Thoracic aorta (tissue), 2 donors: ENCODE measurements at regions not wholly inside any gene's neighbourhood (a gene's known extent, or its start where the extent isn't known, plus 50 kb on each side); places are given as distances from the start of the nearest gene placed in this dataset.
"Not testable (repeated sequence)": the region's sequence is repeated elsewhere in the genome, so short reads cannot be mapped to it uniquely, and the experiment has no call there.

Experiments used
- ATAC-seq: fragments of 150-250 bp; one replicate; pipeline ENCODE4 v1.8.0; 2017; ENCODE audit warnings: low read depth; ENCODE audit not compliant: insufficient number of reproducible peaks, low FRiP score
- DNase-seq: peaks from one replicate; pipeline ENCODE4 v3.0.0-alpha.2; 2020; ENCODE audit warnings: low spot score
- H3K27ac ChIP-seq, 2 donors: fragments of 200-600 bp; sonication (generic); 1 replicate in 1 of 2; 2 replicates in 1 of 2; pipeline ENCODE4 v1.5.1; 2016; ENCODE audit warnings: mild to moderate bottlenecking in 2 of 2, moderate library complexity in 2 of 2
- H3K27me3 ChIP-seq: fragments of 200-600 bp; sonication (generic); replicated peaks from 2 replicates; pipeline ENCODE4 v1.6.0; 2016; ENCODE audit warnings: mild to moderate bottlenecking; ENCODE audit not compliant: insufficient read depth
- H3K36me3 ChIP-seq: fragments of 200-600 bp; sonication (generic); one replicate; pipeline ENCODE4 v1.5.1; 2016
- H3K4me1 ChIP-seq, 2 donors: fragments of 200-600 bp; sonication (generic); 1 replicate in 1 of 2; 2 replicates in 1 of 2; pipeline versions ENCODE4 v1.5.1 to v1.6.0; 2016; ENCODE audit warnings: low read depth in 2 of 2, mild to moderate bottlenecking in 1 of 2; ENCODE audit not compliant: control insufficient read depth in 1 of 2
- H3K4me3 ChIP-seq: fragments of 200-600 bp; sonication (generic); 2 replicates; pipeline ENCODE4 v1.5.1; 2016; ENCODE audit warnings: mild to moderate bottlenecking
- H3K9me3 ChIP-seq: fragments of 200-600 bp; sonication (generic); 2 replicates; pipeline ENCODE4 v1.5.1; 2016
- CTCF ChIP-seq: fragments of 200-600 bp; sonication (generic); IDR thresholded peaks from one replicate; pipeline ENCODE4 v1.5.1; 2019; ENCODE audit warnings: antibody characterized with exemption

DNA sequence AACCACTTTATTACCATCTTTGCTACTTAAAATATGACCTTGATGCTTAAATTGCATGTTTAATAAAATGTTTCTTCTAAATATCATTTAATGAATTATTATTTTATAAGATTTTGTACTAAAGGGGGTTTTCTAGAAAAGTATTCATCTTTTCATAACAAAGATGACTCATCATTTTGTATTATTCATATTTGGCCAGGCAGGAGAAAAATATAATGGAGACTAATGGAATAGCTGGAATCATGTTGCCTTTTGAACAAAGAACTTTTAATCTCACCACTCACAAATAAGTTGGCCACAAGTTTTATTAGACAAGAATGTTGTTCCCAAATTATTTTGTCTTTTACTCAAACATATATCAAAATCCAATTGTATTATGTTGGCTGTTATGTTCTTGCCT, 882.4 kb downstream of the DSC3 start:
- no peak for ATAC-seq
- H3K27me3 ChIP-seq, result no peaks in the 10 kb centered on the region

GRCh38 chr18:30150586-30151250, 891.8 kb downstream of the DSC3 start:
- Histone ChIP-seq H3K27ac (no peak overlapping the region), H3K4me1 (no peaks in the 10 kb centered on the region), H3K4me3 (no peak overlapping the region), H3K36me3 (no peaks in the 10 kb centered on the region), H3K27me3 (no peaks in the 10 kb centered on the region), H3K9me3 (no peaks in the 10 kb centered on the region)
- no peak for DNase-seq
- TF ChIP-seq CTCF, result no peak
- no peak for ATAC-seq

More for the DNA sequence above, 882.4 kb downstream of the DSC3 start:
- Histone ChIP-seq H3K4me1 (no peaks in the 10 kb centered on the region), H3K9me3 (no peaks in the 10 kb centered on the region), H3K36me3 (no peaks in the 10 kb centered on the region), H3K27ac (no peak overlapping the region), H3K4me3 (no peak overlapping the region)
- DNase-seq, result no peak
- TF ChIP-seq CTCF, result no peak

DNA sequence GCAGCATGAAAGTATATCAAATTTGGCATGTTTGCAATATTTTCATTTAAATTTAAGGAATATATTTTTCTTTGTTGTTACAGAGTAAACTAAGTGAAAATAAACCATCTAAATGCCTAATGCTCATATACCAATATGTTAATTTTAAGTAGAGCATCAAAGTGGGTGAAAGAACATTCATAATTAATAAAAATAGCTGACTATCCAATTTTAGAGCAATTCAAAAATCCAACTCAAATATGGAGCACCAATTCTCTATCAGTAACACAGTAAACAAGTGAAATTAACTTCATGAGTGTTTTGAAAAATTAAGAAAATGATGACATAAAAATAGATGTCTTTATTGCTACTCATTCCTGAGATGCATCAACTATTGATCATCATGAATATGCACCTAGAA, 893.0 kb downstream of the DSC3 start:
- no peaks in the 10 kb centered on the region for H3K27me3 ChIP-seq
- no peaks in the 10 kb centered on the region for H3K9me3 ChIP-seq
- H3K4me1 ChIP-seq, result no peaks in the 10 kb centered on the region
- no peak for DNase-seq
- no peak overlapping the region for H3K4me3 ChIP-seq
- no peak for TF ChIP-seq CTCF
- ATAC-seq, result no peak
- H3K36me3 ChIP-seq, result no peaks in the 10 kb centered on the region
- no peak overlapping the region for H3K27ac ChIP-seq

DNA sequence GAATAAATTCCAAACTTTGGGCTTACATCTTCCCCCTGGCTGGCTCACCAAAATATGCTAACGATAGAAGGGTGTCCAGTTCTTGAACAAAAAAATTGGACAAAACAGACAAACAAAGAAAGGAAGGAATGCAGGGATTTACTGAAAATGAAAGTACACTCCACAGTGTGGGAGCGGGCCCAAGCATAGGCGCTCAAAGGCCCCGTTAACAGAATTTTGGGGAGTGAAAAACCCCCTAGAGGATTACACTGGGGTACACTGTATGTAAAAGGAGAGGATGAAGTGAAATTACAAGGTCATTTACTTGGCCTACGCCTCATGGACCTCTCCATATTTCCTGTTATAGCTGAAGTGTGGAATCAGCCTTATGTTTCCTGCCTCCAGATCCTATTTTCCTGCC, 899.7 kb downstream of the DSC3 start:
- ATAC-seq, result no peak
- no peak overlapping the region for H3K4me3 ChIP-seq
- H3K27me3 ChIP-seq, result no peaks in the 10 kb centered on the region
- no peak for TF ChIP-seq CTCF
- no peak overlapping the region for H3K27ac ChIP-seq
- no peaks in the 10 kb centered on the region for H3K9me3 ChIP-seq
- no peaks in the 10 kb centered on the region for H3K36me3 ChIP-seq
- no peaks in the 10 kb centered on the region for H3K4me1 ChIP-seq
- DNase-seq, result no peak

DNA sequence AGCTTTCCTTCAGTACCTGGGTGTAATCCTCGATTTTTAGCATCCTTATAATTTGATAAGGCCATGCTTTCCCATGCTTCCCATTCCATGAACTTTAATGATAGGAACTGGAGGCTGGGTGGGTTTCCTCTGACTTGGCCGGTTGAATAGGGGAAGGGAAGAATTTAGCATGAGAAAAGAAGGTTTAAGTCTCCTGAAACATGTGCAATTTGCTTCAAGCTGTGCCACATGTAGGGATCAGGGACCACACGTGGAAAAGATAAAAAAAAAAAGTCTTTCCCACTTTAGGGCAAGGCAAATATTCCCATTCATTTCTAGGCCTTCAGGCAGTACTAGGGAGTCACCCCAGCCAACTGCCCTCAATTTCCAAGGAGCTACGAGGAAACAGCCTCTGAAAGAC, 900.3 kb downstream of the DSC3 start:
- no peak overlapping the region for H3K4me3 ChIP-seq
- H3K9me3 ChIP-seq, result no peaks in the 10 kb centered on the region
- ATAC-seq (no peak), DNase-seq (no peak)
- H3K27ac ChIP-seq, result no peak overlapping the region
- no peak for TF ChIP-seq CTCF
- H3K36me3 ChIP-seq, result no peaks in the 10 kb centered on the region
- no peaks in the 10 kb centered on the region for H3K27me3 ChIP-seq
- no peaks in the 10 kb centered on the region for H3K4me1 ChIP-seq

DNA sequence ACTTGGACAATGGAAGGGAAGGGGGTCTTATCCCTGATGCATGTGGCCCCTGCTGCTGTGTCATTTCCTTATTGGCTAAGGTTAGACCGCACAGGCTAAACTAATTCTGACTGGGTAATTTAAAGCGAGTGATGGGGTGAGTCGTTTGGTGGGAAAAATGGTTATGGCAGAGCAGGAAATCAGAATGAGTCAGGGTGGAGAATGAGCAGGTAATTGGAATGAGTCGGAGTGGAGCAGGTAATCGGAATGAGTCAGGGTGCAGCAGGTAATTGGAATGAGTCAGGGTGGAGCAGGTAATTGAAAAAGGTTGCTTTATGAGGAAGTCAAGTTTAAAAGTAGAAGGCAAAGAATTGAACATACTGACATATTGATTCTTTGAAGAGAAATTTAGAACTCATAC, 901.0 kb downstream of the DSC3 start:
- not testable (repeated sequence) for ATAC-seq, DNase-seq, H3K9me3 ChIP-seq, H3K4me1 ChIP-seq, H3K4me3 ChIP-seq, H3K27me3 ChIP-seq, H3K27ac ChIP-seq, H3K36me3 ChIP-seq
